GDM1 (cell line): ENCODE measurements at regions not wholly inside any gene's neighbourhood (a gene's known extent, or its start where the extent isn't known, plus 50 kb on each side); places are given as distances from the start of the nearest gene placed in this dataset.
"Not testable (repeated sequence)": the region's sequence is repeated elsewhere in the genome, so short reads cannot be mapped to it uniquely, and the experiment has no call there.

ENCODE experiments used
- DNase-seq: peaks from one replicate; lab custom pipeline; 2025; lab: John Stamatoyannopoulos, UW

GRCh38 chr7:27412164-27412563, 169.6 kb downstream of the EVX1 start:
- no peak for DNase-seq

GRCh38 chr7:27418541-27418940, 175.9 kb downstream of the EVX1 start:
- DNase-seq = no peak

DNA sequence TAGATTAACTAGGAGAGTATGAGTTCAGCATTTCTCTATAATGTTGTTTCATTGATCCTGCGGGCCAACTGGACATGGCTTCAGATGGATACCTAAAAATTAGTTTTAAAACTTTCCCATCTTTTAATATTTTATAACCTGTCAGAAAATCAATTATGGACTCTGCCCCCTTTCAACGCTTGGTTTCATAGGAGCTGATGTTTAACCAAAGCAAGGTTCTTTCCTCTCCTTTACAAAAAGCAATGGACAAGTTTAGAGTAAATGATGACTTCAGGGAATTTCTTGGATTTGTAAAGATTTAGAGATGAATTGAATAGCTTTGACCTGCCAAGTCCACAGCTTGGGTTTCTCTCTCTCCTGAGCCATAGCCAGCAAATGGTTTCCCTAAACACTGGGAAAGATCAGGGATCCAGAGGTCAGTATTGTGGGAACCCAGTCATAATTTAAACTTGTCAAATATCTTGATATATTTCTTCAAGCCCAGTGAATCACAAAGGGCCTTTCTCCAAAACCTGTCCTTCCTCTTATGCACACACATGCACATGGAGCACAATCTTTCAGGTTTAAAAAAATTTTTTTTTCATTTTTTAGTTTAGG, 177.1 kb downstream of the EVX1 start:
- no peak for DNase-seq

- DNase-seq = no peak
Measured at GRCh38 chr7:27420702-27421101, 178.1 kb downstream of the EVX1 start.

DNA sequence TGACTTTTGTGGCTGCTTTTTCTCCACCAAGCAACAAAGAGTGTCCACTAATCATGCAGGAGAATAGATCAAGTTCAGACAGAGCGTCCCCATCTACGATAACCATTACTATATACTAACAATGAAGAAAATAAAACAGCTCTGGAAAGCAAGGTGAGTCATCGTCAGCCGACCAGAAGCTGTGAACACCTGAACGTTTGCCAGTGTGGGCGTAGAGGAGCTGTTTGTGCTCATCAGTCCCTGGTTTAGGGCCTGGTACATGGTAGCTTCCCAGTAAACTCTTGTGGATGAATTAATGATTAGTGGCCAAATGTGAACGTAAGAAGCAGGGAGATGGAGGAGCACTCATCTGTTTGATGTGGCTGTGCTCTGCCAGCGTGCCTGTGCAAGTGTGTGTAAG, 180.7 kb downstream of the EVX1 start:
- no peak for DNase-seq

DNA sequence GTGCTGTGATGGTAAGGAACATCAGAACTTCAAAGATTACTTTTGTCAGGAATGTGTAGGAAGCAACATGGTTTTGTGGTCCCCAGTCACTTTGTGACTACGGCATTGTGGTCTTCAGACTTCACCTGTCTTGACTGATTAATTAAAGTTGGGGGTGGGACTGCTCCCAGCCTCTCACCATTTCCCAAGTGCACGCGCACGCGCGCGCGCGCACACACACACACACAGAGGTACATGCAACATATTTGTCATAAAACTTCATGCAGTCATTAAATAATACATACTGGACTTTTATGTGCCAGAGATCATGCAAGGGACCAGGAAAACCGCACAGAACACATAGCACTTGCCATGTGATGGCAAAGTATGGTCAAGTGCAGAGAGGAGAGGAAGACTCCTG, 181.2 kb downstream of the EVX1 start:
- DNase-seq = no peak

DNA sequence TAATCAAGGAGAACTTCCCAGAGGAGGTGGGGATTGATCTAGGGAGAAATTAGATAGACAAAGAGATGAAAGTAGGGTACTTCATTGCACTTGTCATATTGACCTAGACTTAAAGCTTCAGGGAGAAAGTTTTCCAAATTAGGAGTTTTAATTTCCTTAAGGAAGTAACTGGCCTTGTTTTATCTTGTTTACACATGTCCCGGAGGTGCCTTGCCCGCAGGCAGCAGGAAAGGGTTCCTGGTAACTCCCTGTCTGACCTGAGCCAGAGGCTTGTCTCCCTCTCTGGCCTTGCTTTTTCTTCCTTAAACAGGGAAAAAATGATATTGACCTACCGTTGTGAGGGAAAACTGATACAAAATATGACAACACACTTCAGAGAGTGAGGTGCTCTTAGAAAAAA, 181.6 kb downstream of the EVX1 start:
- DNase-seq = no peak

DNA sequence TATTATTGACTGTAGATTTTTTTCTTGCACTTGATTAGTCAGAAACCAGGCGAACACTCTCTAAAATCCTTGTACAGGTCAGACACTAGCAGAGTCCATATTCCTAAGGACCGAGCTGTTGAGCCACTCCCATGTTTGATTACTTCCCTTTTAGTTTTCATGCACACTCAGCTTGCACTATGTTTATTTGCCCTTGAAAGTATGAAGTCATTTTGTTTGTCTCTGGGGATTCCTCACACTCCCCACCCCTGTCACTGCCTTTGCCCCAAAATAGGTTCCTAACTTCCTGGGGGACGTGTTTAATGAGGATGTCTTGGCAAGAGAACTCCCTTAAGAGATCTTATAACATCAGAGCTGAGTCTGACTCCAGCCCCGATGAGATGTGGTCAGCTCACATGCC, 182.1 kb downstream of the EVX1 start:
- no peak for DNase-seq

- no peak for DNase-seq
Measured at GRCh38 chr7:27427416-27427815, 184.8 kb downstream of the EVX1 start.

- no peak for DNase-seq
Measured at GRCh38 chr7:27430105-27430504, 187.5 kb downstream of the EVX1 start.

- DNase-seq = no peak
Measured at GRCh38 chr7:27431465-27431864, 188.9 kb downstream of the EVX1 start.

GRCh38 chr7:27433581-27433980, 191.0 kb downstream of the EVX1 start:
- DNase-seq = no peak

DNA sequence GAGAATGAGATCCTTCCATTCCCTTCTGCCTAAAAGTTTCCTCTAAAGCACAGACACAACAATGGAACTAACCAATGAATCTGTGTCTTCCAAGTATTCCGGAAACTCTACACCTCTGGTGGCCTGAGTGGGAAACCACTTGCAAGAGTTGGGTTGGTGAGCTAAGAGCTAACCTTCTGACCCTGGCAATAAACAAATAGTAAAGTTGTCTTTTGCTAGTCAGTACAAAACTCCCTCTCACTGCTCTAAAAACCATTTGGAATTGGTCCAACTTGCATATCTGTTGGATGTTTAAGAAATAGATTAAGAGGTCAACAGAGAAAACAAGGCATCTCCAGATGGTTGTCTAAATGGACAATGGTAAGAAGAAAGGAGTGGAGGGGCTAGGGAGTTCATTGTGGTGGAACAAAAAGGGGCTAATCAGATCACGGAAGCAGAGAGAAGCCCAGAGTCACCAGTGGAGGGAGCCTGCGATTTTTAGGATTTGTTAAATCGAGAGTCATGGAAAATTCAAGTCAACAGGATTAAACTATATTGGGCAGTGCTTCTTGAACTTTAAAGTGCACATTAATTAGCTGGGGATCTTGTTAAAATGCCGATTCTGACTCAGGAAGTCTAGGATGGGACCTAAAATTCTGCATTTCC, 192.3 kb downstream of the EVX1 start:
- DNase-seq = no peak

DNA sequence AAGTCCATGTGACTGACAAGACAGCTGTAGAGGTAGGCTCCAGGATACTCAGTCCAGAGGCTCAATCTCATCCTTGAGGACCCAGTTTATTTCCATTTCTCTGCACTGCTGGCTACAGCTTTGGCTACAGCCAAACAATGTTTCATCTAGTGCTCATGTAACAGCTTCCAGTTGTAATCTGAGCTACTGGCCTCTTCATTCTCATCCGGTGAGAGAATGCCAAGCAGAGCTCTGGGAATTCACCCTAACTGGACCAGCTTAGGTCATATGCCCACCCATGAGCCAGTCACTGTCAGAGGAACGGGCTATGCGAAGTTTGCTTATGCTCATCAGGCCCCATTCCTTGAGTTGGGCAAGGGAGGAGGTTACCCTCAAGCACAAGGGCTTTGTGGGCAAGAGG, 192.9 kb downstream of the EVX1 start:
- DNase-seq = no peak

DNA sequence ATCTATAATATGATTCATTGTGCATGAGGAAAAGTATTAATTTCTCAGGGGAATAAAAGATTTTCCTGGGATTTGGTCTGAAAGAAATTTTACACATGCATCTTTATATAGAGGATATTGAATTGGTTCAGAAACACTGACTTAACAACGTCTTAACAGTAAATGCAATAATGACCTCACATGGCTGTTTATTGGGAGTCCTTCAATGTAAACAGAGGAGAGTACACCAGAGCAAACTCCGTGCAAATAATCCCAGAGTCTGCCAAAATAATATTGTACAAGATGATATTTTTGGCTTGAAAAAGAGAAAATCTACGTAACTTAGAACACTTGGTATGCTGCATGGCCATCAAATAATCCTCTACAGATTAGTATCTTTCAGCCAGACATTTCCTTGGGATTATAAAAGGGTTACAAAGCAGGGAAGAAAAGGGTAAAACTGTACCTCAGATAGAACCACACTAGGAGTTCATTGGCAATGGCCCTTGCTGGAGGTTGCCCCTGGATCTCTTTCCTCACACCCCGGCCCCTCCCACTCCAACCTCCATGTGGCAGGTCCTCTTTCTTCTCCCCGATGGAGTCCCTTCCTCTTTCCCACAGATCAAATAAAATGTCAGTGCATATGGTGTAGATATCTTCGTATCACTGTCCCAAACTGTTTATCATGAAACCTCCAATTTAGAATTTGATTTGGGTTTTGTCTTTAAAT, 196.4 kb downstream of the EVX1 start:
- DNase-seq = no peak

- DNase-seq = no peak
Measured at GRCh38 chr7:27442455-27442854, 199.9 kb downstream of the EVX1 start.

DNA sequence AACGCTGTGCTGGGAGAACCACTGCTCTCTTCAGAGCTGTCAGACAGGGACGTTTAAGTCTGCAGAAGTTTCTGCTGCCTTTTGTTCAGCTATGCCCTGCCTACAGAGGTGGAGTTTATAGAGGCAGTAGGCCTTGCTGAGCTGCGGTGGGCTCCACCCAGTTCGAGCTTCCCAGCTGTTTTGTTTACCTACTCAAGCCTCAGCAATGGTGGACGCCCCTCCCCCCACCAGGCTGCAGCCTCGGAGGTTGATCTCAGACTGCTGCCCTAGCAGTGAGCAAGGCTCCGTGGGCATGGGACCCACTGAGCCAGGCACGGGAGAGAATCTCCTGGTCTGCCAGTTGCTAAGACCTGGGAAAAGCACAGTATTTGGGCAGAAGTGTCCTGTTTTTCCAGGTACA, 206.4 kb downstream of the EVX1 start:
- DNase-seq = not testable (repeated sequence)

DNA sequence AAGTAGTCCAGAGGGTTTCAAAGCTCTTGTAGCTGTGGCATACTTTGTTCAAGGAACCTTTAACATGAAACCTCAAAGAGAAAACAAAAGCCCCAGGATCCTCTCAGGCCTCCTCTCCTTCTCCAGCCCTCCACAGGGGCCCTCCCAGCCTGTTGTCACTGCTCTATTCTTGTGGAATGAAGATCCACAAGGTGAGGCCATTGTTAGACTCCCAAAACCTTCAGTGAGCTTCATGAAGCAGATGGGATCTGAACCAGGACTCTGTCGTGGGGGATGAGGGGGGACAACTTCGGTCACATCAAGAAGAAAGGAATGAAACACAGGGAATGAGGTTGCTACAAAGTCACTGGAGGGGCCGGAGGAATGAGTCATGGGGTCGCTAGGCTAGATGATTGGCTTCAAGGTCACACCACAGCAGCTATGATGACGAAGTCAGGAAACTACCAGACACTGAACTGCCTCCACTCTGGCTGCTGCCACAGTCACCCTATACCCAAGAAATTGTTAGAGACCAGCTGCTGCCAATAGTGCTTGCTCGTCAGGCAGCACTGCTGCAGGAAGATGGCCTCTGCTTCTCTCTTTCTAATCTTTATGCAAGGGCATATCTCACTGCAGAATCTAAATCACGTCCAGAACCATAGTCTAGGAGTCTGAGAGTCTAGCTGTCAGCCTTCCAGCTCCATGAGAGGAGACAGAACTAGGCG, 208.8 kb downstream of the HIBADH start:
- DNase-seq = no peak

- DNase-seq = not testable (repeated sequence)
Measured at GRCh38 chr7:27457120-27457519, 205.6 kb downstream of the HIBADH start.

DNA sequence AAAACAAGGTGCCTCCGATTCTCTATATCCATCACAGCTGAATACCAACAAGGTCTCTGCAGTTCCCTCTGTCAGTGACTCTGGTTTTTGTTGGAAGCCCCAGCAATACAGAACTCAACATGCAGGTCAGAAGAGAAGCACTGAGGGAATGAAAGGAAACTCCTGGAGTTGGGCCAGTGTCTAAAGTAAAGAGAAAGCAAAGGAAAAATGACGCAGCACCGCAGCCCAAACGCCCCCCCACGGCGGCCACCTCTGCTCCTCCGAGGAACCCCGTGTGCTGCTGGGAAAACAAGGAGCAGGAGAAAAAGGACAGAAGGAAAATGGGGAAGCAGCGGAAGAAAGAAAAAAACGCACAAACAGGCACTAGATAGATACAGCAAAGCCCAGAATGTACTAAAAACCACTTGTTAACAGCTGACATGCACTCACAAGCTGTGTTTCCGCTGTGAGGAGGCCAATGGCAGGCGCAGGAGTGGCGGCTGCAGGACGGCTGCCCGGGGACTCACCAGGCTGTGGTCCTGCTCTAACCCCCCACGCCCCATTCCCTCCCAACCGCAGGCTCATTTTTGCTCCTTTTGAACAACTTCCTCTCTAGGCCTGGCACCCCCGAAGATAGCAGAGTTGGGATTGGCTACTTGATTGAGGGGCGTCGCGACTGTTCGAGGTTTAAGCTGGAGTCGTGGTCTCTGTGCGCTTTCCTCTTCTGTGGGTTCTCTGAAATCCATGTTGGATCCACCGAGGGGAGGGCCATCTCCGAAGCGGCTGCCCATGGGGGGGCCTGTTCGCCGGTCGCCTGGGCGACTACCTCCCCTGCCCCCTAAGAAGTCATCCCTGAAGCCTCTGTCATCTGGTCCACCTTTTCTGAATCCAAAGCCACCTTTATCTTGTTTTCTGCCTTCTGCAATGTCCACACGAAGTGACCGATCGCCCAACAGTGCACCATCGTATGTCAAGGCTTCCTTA, 204.8 kb downstream of the HIBADH start:
- not testable (repeated sequence) for DNase-seq

- DNase-seq = no peak
Measured at GRCh38 chr7:27459021-27459730, 203.5 kb downstream of the HIBADH start.
